ENCODE measurements at regions not wholly inside any gene's neighbourhood (a gene's known extent, or its start where the extent isn't known, plus 50 kb on each side); places are given as distances from the start of the nearest gene placed in this dataset.

DNA sequence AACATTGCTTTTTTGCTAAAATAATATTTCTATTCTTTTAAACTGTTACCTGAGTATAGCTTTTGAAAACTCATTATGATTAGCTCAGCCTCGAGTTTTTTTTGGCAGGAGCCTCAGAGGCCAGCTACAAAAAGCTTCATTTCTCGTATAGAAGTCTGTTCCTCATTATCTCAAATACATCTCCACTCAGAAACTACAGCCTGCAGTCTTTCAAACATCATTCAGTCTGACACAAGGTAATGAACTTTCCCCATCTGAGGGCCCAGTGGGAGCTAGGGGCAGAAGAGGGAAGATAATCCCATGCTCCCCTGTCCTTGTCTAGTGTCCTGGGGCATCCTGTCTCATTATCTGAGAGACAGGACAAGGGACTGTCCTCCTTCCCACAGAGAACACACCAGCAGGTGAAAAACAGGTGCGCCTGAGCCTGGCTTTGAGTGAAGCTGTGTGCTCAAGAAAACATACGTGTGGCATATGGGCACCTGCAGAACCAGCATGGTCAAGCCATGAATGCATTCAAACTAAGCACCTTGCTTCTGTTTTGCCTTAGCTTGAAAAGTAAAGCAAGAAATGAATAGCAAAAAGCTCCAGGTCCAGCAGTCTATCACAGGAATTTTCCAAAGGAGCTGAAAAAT lies 247.5 kb downstream of the MREG start:
- DNase-seq, result no peak

DNA sequence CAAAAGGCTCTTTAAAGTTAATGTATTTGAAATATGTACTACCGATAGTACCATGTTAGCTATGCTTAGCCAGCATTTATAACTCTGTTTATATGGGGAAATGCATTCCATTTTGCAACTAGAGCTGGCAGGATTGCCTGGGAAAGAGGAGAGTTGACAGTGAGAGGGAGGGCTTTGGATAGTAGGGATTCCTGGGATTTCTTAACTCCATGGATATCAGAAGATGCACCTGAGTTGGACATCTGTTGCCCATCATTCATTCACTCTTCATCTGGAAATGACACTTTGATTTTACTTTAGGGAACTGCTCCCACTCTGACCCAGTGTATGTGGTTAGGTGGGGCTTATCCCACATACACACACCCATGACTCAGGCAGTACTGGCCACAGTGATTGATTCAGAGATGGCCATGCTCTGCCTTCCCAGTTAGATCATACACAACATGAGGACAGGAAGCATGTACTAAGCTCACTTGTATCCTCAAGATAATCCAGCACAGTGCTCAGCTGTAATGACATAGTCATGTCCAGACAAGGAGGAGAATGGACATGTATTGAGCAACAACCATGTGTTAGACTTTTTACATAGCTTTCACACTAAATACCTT lies 248.8 kb downstream of the MREG start:
- no peak for DNase-seq

DNA sequence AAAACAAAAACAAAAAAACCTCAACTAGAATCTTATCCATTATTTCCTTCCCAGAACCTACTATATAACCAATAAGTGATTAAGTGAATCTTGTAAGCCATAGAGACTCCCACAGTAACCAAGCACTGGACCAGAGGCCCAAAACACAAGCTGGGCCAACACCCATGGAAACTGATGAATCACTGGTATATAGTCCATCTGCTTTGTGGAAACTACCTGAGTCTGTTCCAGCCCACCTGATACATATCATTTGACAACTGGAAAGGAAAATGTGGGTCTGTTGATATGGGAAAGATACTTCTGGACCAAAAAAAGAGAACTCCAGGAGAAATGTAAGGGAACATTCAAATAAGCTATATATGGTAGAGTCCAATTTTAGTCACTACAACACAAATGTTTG lies 252.8 kb downstream of the MREG start:
- no peak for DNase-seq

DNA sequence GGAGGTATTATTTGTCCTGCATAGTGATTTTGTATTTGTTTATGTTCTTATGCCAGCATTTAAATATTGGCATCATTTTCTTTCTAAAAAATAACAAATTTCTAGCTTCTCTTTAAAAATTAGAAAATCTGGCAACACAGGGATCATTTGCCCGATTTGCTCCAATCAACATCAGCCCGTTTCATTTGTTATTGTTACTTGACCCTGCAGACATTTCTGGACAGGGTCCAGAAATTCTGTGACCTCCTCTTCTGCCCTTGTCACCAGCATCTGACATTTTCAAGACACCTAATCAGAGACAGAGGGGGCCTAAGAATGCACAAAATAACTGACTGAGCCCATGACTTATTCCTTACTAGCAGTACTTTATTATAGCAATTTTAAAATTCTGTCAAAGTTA lies 253.3 kb downstream of the MREG start:
- no peak for DNase-seq

DNA sequence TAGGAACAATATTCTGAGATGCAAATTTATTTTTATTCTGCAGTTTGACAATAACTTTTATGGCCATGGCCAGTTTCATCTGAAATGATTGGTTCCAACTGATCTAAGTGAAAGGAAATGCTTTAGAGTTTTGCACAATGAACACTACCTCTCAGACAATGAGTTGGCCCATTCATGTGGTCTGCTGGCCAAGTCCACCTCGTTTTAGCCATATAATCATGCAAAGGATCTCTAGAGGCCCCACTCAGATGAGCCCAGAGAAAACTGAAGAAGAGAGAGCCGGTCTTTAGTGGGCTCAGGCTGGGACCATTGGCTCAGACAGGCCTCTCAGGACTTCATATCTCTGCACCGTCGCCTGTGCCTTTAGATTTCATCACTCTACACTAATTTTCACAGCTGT lies 254.7 kb downstream of the MREG start:
- no peak for DNase-seq

DNA sequence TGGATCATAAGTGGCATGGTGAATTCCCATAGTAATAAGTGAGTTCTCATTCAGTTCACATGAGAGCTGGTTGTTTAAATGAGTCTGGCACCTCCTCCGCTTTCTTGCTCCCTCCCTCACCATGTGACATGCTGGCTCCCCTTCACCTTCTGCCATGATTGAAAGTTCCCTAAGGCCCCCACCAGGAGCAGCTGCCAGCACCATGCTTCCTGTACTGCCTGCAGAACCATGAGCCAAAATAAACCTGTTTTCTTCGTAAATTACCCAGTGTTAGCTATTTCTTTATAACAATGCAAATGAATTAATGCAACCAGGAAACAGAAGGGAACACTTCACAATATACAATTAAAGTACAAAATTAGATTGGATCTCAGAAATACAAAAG lies 257.0 kb downstream of the MREG start:
- no peak for DNase-seq

DNA sequence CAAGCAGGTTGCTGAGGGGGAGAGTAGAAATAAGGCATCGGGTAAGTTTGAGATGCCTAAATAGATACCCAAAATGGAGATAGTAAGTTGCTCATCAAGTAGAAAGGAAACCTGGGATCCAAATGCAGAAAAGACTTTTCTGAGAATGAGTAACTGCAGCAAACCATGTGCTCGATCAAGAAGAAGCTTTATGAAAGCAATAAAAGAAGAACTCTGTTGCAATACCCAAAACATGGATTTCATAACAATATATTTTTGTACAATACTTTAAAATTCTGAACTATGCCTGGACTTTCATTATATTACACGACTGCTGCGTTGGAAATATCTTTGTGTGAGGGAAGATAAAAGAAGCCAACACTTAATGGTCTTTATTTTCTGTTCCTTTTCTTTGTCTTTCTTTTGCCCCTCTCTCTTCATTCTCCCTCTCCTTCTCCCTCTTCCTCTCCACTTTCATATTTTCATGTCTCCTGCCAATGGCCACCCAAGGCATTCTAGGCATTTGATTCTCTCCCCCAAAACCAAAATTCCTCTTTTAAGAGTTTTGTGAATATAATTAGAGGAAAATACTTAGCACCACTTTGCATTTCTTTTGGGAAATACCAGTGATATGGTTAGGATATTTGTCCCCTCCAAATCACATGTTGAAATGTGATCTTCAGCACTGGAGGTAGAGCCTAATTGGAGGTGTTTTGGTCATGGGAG lies 257.6 kb downstream of the MREG start:
- no peak for DNase-seq

DNA sequence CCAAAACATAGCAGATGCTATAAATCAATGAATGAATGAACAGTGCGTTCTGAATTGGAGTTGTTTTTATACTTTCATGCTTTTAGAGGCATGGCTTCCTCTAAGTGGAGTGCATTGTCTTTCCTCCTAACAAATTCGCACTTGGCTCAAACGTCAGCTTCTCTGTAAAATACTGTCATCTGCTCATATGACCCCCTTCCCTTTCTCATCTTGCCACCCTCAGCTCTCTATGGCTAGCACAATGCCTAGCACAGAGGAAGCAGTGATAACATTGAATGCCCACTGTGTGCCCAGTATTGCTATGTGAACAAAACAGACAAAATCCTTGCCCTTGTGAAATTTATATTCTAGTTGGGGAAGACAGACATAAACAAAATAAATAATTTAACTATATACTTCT lies 258.8 kb downstream of the MREG start:
- DNase-seq, result no peak

DNA sequence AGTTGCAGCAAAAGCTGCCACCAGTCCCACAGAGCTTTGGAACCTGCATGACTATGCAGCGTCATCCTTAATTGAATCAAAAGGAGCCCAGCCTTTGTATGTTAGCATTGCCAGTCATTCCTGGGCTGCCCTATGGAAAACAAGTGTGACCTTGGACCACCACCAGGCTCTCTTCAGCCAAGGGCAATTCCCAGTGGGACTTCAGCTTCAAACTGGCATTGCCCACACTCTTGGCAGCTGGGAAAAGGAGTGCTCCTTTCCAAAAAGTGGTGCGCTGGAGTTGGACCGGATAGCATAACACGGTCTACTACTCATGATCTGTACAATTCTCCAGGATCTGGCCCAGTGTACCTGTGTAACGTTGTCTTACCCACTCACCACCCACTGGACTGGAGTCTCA lies 259.5 kb downstream of the MREG start:
- DNase-seq, result no peak

DNA sequence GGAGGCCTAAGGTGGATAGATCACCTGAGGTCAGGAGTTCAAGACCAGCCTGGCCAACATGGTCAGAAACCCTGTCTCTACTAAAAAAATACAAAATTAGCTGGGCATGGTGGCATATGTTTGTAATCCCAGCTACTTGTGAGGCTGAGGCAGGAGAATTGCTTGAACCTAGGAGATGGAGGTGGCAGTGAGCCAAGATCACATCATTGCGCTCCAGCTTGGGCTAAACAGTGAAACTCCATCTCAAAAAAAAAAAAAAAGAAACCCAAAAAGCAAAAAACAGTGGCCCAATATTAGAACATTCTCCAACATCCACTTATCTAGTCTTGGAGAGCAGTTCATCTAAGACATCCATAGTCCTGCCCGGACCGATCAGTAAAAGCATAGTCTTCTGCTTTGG lies 260.4 kb downstream of the MREG start:
- DNase-seq, result no peak

DNA sequence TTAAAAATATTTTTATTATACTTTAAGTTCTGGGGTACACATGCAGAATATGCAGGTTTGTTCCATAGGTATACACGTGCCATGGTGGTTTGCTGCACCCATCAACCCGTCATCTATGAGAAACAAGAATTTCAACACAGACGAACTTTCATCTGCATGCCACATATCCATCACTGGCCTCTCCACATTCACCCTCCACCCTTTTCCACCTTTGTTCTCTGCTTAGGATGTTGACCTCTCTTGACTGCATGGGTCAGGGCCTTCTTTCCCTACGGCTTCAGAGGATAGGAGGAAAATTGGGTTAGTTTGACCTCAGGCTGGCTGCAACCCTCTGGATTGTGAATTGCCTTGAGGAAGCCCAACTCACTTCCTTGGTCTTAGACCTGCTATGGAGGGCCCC lies 260.9 kb downstream of the MREG start:
- DNase-seq, result no peak

DNA sequence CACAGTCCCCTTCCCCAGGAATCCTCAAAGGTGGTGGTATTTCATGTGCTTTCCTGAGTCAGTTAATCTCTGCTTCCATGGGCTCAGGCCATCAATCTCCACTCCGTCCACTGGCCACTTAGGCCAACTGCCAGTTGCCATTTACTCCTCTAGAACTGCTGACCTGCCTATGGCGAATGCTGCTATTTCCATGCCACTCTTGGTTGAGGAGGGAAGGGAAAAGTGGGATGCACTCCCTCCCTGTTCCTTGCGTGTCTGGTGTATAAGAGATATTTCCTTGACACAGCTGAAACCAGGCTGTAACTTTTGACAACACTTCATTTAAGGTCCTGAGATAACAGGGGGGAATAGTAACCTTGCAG lies 261.5 kb downstream of the MREG start:
- no peak for DNase-seq

DNA sequence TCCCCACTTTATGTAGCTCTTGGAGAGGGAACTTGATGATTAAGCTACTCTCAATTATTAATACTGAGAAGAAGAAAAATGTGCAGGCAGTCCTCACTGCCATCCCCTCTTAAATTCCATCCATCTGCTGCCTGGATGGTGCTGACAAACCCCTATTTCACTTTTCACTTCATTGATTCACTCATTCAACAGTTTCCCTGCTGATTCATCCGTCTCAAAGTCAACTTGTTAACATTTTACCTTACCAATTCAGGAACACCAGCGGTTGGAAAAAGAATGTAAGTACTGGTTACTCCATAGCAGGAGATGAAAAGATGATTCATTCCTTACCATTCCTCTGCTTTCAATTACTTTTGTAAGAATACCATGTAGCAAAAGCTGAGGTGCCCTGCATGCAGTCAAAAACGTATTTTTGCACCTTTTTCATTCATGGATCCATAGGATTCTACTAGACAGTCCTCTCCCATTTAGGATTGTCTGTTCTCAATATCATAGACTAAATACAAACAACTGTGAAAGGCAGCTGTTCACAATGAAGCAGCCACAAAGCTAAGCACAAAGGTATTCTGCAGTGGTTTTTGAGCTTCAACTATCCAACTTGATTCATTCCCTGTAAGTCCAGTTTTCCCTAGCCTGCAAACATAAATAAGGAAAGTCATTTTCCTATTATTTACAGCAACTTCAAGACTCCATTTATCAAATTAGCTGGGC lies 262.0 kb downstream of the MREG start:
- no peak for DNase-seq

DNA sequence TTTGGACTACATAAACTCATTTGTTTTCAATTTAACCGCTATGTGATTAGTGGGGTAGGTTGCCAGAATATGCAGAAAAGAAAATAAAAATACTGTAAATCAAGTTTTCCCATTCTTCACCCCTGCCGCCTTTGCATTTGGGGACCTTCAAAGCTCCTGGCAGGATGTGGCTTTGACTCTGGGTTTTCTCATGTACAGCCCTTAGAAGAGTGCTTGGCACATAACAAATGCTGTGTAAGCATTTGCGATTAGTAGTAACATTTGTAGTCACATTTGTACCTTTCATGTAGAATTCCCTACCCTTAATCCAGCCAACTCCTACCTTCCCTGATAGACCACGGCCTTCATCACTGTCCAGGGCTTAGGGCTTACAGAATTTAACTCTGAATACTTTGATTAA lies 262.6 kb downstream of the MREG start:
- peak; percentile 9 for DNase-seq

DNA sequence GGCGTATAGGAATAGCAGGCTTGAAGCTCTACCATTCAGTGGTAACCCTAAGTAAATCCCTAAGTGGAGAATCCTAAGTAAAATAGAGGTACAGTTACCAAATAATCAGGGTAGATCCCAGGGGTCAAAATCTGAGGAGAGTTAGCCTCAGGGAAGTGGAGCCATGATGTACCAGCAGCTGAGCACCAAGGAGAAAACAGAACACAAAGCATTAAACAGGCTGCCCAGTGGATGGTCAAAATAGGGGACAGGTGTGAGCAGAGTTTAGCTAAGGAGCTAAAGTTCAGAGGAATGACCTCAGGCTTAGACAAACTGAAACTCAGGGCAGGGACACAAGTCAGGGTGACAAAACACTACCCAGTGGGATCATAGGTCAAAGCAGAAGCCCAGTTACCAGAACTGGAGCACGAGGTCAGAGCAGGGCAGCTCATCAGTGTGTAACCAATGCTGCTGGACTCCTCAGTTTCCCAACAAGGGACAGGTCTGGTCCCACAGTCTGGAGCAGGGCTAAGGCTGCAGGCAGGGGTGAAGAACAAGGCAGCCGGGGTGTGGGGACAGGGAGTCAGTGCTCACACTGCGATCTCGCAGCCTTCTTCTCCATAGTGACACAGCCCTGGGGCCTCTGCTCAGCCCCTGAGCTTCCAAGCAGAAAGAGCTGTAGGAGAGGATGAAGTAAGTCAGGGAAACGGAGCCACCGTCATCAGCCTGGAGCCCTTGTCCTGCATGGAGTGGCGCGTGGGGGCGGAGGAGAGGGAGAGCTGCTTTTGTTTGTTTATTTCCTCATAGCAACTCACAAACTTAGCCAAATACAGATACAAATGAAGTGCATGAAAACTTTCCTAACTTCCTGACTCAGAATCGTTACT lies 264.0 kb downstream of the MREG start:
- no peak for DNase-seq

DNA sequence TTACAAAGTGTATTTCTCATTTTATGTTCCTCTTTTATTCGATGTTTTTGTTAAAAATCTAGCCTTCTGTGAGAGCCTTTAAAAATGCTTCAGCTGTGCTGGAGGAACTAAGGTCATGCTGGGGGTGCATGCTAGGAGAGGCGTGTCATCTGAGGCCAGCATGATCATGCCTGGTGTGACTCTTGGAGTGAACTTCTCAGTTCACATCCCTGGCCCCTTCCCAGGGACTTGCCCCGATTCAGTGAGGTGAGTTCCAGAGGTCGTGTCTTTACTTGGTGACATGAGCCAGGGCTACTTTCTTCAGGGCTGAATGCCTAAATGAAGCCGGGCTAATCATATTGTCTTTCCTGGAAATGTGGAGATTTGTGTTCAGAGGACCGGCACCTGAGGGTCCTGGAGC lies 264.9 kb downstream of the MREG start:
- DNase-seq, result no peak

DNA sequence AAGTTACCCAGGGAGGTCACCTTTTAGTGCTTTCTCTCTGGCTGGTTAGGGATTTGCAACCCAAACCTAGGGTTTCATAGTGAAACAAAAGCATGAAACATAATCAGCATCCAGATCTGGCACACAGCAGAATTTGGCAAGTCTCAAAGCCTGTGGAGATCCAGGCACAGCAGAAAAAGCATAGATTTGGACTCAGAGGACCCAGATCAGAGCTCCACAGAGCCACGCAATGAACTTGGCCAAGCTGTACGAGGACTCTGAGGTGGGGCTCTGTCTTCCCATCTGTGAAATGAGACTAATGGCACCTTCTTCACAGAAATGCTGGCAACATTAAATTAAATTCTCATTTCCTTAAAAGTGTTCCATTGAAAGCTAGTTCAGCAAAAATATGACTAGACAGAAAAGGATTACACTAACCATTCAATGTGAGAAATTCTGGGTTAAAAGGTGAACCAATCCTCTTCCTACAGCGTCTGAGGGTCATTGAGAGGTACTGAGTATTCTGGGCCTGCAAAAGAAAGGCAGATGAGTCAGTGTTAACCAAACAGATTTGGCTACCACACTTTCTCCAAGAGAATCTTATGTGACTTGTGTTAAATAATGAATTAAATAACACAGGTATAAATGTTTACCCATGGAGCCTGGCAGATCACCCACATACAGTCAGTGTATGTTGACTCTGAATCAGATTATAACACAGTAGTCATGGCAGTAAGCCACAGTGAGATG lies 266.3 kb downstream of the MREG start:
- no peak for DNase-seq

DNA sequence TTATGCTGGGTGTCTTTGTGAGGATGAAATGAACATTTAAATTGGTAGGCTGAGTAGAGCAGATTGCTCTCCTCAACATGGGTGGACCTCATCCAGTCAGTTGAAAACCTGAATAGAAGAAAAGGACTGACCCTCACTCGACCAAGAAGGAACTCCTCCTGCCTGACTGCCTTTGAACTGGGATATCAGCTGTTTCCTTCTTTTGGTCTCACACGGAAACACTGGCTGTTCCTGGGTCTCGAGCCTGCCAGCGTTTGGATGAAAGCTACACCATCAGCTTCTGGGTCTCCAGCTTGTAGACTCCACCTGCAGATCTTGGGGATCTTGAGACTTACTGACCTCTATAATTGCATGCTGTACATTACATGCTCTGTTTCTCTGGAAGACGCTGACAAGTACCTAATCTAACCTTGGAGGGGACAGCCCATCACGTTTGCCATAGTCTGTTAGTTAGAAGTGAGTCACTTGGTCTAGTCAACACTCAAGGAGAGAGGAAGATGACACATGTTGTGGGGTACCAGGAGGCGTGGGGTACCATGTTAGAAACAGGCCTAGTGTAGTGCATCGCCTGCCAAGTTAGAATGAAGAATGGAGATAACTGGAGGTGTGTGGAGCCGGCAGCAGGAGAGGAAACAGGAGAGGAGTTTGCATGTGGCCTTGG lies 267.0 kb downstream of the MREG start:
- no peak for DNase-seq

DNA sequence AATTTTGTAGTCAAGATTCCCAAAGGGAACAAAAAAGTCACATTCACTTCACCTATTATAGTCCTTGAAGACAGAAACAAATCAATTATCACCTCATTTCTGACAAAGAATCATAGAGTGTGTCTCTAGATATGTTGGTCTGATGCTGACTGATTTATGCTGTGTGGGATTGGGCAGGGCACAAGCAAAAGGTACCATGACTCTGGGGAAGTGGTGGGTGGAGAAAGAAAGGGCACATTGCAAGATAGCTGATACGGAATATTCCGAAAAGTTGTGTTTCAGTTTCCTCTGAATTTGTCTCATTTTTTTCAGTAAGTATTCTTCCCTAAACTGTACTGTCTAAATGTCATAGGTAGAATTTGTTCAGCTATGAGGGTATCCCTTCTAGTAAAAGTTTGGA lies 268.0 kb downstream of the MREG start:
- DNase-seq, result no peak

DNA sequence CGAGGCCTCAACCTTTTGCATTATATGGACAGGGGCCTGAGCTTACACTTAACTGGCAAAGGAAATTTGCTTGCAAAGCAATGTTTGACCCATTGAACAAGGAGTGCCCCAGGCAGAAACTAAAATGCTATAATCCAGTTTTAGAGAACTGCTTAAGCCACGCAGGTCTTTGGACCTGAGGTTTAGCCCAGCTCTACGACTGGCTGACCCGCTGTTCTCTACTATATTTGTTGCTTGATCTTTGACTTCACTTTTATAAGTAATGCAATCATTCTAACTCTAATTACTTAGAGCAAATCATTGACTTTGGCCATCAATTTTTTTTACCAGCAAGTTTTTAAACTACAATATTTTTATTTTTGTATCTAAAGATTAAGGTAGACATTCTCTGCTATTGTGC lies 268.8 kb downstream of the MREG start:
- DNase-seq, result no peak

DNA sequence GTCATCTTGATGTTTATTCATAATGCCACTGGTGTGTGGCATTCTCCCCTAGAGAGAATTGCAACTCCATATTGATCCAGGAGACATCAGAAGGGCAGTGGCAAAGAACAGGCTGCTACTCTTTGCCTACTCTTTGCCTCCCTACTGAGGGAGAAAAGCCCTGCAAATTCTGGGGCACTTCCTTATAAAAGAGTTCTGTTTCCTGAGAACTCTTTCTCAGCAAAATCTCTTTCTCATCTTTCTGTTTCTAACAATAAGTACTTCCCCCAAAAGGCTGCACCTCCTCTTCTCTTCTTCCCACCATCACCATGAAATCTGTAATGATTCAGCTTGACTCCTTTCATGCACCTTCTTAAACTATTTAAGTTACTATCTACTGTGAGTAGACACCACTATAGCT lies 270.3 kb downstream of the MREG start:
- no peak for DNase-seq

DNA sequence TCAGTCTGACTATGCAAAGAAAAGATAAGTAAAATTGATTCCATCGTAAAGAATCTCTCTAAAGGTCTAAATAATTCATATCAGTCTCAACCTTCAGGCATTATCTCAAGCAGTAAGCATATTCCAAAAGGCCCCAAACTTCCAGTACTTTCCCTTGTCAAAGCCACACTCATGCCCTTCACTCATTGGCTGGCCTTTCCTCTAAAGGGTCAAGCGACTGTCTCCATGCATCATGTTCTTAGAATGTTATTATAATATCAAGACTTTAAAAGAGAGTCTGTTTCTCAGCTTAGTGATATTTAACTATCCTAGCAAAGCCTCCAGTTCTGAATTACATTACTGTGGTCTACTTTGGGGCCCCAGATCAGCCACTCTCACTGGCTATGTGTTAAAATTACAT lies 271.3 kb downstream of the MREG start:
- DNase-seq, result no peak
